Brain microvascular endothelial cell (primary cell): ENCODE measurements at regions not wholly inside any gene's neighbourhood (a gene's known extent, or its start where the extent isn't known, plus 50 kb on each side); places are given as distances from the start of the nearest gene placed in this dataset.

Source experiments
- DNase-seq: peaks from one replicate; pipeline ENCODE4 v3.0.0-alpha.2; 2020
- H3K27ac ChIP-seq: fragments of 250-450 bp; sonication (Bioruptor Pico); 2 replicates; pipeline ENCODE4 v1.5.1; 2020; ENCODE audit warnings: mild to moderate bottlenecking, moderate library complexity
- H3K27me3 ChIP-seq: fragments of 250-450 bp; sonication (Bioruptor Pico); replicated peaks from 2 replicates; pipeline ENCODE4 v1.5.1; 2020; ENCODE audit warnings: mild to moderate bottlenecking
- H3K36me3 ChIP-seq: fragments of 250-450 bp; sonication (Bioruptor Pico); replicated peaks from 2 replicates; pipeline ENCODE4 v1.5.1; 2020; ENCODE audit warnings: mild to moderate bottlenecking
- H3K4me3 ChIP-seq: 2 replicates; pipeline ENCODE4 v1.5.1; 2011; ENCODE audit warnings: low read depth, mild to moderate bottlenecking, control low read depth, low read length, moderate library complexity
- in situ Hi-C: cut with HindIII; loops from 2 replicates; pipeline ENCODE4 v1.10.0; 2017; ENCODE audit warnings: low sequenced_read_pairs, low pct_ligation_motif_present
- TF ChIP-seq, protein P1 (sequence below): IDR thresholded peaks from 2 replicates; pipeline ENCODE4 v1.5.1; 2011; ENCODE audit warnings: low read depth, mild to moderate bottlenecking, moderate library complexity, low read length, control low read depth, inconsistent platforms; ENCODE audit errors: missing control alignments

- in situ Hi-C loops: no loop called here
- Histone ChIP-seq H3K4me3 (no peak overlapping the region), H3K27me3 (no peaks in the 10 kb centered on the region), H3K27ac (no peak overlapping the region), H3K36me3 (no peaks in the 10 kb centered on the region)
- no peak for DNase-seq
- TF ChIP-seq, protein P1, sequence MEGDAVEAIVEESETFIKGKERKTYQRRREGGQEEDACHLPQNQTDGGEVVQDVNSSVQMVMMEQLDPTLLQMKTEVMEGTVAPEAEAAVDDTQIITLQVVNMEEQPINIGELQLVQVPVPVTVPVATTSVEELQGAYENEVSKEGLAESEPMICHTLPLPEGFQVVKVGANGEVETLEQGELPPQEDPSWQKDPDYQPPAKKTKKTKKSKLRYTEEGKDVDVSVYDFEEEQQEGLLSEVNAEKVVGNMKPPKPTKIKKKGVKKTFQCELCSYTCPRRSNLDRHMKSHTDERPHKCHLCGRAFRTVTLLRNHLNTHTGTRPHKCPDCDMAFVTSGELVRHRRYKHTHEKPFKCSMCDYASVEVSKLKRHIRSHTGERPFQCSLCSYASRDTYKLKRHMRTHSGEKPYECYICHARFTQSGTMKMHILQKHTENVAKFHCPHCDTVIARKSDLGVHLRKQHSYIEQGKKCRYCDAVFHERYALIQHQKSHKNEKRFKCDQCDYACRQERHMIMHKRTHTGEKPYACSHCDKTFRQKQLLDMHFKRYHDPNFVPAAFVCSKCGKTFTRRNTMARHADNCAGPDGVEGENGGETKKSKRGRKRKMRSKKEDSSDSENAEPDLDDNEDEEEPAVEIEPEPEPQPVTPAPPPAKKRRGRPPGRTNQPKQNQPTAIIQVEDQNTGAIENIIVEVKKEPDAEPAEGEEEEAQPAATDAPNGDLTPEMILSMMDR: no peak
Observed at GRCh38 chr2:19209575-19210341, 148.7 kb downstream of the OSR1 start.

- H3K27ac ChIP-seq: no peak overlapping the region
- in situ Hi-C loops: no loop called here
- no peaks in the 10 kb centered on the region for H3K27me3 ChIP-seq
- DNase-seq: no peak
- H3K4me3 ChIP-seq: no peak overlapping the region
- H3K36me3 ChIP-seq: no peaks in the 10 kb centered on the region
- TF ChIP-seq, protein P1: no peak
Observed at GRCh38 chr2:19208479-19209199, 149.8 kb downstream of the OSR1 start.

DNA sequence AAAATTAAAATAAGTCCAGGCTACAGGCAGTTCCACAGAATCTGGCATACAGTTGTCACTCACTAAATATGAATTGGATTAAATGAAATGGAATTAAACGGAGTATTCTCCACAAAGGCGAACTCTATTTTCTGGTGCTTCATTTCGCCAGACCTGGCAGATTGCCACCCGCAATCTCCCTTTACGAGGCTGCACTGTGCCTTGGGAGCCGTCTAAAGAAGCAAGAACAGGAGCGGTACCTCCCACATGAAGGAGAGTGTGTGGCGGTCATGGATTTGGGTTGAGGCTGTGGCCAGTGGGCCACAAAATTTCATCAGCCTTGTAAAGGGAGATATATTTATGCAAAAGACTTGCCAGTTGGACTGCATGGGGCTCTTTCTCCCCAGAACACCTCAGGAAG lies 151.0 kb downstream of the OSR1 start:
- DNase-seq: no peak
- Histone ChIP-seq H3K4me3 (no peak overlapping the region), H3K27ac (no peak overlapping the region), H3K27me3 (no peaks in the 10 kb centered on the region), H3K36me3 (no peaks in the 10 kb centered on the region)
- TF ChIP-seq, protein P1: no peak
- in situ Hi-C loops: no loop called here

- TF ChIP-seq, protein P1: no peak
- Histone ChIP-seq H3K36me3 (no peaks in the 10 kb centered on the region), H3K27me3 (no peaks in the 10 kb centered on the region), H3K4me3 (no peak overlapping the region), H3K27ac (no peak overlapping the region)
- in situ Hi-C loops: no loop called here
- no peak for DNase-seq
Observed at GRCh38 chr2:19205983-19206533, 152.4 kb downstream of the OSR1 start.

- DNase-seq: no peak
- TF ChIP-seq, protein P1: no peak
- Histone ChIP-seq H3K4me3 (no peak overlapping the region), H3K27me3 (no peaks in the 10 kb centered on the region), H3K27ac (no peak overlapping the region), H3K36me3 (no peaks in the 10 kb centered on the region)
- in situ Hi-C loops: no loop called here
Observed at GRCh38 chr2:19203866-19204265, 154.6 kb downstream of the OSR1 start.
